ENCODE measurements at regions not wholly inside any gene's neighbourhood (a gene's known extent, or its start where the extent isn't known, plus 50 kb on each side); places are given as distances from the start of the nearest gene placed in this dataset.
"Not testable (repeated sequence)": the region's sequence is repeated elsewhere in the genome, so short reads cannot be mapped to it uniquely, and the experiment has no call there.

GRCh38 chr12:75634244-75635222, 123.1 kb upstream of the KRR1 start:
- DNase-seq: no peak

DNA sequence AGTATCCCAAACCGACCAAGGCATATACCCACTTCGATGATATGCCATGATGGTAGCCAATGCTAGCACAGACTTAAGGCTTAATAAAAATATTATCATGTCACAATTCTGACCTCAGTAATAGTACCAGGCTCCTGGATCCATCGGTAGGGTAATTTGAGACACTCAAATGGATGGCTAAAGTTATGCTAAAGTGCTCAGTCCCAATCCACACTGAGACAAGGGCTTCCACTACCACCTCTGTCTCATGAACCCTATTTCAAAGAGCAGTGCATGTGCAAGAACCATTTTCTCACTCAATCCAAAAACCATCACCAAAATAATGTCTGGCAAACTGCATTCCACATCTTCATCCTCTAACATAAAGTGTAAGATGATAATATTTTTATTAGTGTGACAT, 122.4 kb upstream of the KRR1 start:
- no peak for DNase-seq

- DNase-seq: no peak
Measured at GRCh38 chr12:75632442-75632841, 121.0 kb upstream of the KRR1 start.

DNA sequence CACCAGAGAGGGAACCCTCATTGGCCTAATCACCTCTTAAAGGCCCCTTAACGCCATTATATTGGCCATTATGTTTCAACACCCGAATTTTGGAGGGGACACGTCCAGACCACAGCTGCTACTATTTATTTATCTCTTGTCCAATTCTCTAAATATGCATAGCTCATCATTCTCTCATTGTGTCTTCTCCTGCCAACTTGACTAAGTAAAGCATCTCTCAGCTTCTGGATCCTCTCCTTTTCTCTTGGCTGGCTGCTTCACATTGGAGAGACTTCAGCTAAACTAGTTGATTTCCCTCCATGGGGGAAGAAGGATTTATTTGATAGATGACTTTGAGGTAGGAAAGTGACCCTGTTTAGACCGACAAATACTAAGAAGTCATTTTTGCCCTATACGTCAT, 120.4 kb upstream of the KRR1 start:
- DNase-seq: no peak

GRCh38 chr12:75630091-75630490, 118.7 kb upstream of the KRR1 start:
- no peak for DNase-seq

- DNase-seq: no peak
Measured at GRCh38 chr12:75628916-75629315, 117.5 kb upstream of the KRR1 start.

- DNase-seq: no peak
Measured at GRCh38 chr12:75628511-75628910, 117.1 kb upstream of the KRR1 start.

- DNase-seq: no peak
Measured at GRCh38 chr12:75623631-75624154, 112.3 kb upstream of the KRR1 start.

GRCh38 chr12:75622492-75622891, 111.1 kb upstream of the KRR1 start:
- DNase-seq: no peak

DNA sequence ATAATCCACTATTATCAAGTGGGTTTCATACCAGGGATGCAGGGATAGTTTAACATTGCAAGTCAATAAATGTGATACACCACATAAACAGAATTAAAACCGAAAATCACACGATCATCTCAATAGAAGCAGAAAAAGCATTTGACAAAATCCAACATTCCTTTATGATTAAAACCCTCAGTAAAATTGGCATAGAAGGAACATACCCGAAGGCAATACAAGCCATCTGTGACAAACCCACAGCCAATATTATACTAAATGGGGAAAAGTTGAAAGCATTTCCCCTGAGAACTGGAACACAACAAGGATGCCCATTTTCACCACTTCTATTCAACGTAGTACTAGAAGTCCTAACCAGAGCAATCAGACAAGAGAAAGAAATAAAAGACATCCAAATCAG, 103.0 kb upstream of the KRR1 start:
- not testable (repeated sequence) for DNase-seq

DNA sequence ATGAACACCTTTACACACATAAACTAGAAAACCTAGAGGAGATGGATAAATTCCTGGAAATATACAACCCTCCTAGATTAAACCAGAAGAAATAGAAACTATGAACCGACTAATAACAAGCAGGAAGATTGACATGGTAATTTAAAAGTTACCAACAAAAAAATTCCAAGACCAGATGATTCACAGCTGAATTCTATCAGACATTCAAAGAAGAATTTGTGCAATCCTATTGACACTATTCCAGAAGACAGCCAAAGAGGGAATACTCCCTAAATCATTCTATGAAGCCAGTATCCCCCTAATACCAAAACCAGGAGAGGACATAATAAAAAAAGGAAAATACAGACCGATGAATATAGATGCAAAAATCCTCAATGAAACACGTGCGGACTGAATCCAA, 102.6 kb upstream of the KRR1 start:
- no peak for DNase-seq

DNA sequence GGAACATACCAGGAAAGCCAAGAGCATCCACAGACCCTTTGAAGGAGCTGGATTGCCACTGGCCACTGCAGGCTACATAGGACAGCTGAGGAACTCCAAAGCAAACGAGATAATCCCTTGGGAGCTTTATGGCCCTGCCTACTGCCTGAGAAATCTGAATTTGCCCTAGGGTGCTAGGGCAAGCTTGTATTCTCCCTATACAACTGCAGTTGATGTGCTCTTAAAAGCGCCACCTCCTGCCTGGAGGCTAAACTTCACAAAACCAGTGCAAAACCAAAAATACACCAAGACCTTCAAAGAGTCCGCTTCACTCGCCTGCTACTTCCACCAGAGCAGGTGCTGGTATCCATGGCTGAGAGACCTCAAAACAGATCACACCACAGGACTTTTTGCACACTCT, 99.6 kb upstream of the KRR1 start:
- DNase-seq: no peak

GRCh38 chr12:75606956-75607355, 95.5 kb upstream of the KRR1 start:
- no peak for DNase-seq

DNA sequence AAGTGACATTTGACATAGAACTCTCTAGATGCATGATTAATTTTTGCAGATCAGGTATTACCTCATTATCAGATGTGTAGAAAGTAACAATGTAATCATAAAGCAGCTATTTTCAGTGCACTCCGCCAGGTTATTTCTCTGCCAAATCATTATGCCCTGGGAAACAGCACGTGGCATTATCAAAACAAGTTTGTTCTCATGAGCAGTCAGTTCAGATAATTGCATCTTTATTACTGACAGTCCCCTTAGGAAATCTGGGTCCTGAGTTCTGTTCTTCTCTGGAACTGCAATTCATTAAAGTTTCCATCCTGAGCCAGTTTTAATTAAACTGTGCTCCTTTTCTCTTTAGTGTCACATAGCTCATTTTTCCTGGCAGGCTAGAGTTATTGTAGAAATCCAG, 94.7 kb upstream of the KRR1 start:
- DNase-seq: no peak

DNA sequence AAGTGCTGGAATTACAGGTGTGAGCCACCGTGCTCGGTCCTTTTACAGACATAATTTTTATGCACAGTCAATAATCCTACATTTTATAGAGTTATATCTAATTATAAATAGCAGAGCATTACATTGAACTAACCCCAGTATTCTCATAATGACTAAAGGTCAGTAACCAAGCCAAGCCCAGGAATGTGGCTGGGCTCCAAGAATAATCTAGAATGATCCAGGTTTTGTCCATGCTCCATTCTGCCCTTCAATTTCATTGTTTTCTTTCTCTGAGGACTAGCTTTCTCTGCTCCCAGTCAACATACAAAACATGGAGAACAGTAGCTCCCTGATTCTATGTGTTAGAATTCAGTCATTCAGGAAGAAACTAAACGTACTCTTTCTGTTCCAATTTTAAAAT, 92.1 kb upstream of the KRR1 start:
- DNase-seq: no peak

DNA sequence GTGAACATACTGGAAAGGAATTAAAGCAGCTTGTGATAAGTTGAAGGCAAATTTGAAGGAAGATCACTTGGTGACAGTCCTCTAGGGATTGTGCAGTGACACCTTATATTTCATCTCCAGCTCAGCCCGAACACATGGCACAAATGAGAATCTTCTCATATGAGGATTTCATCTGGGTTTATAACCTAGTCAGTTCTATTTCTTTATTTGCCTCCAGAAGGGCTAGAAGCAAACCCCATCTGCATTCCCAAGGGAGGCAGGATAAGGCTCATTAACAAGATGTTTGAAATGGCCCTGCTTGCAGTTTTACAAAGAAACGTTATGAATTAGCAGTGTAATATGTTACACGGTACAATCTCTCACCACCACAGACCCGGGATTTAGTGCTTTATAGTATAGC, 90.7 kb upstream of the KRR1 start:
- no peak for DNase-seq

GRCh38 chr12:75600146-75600545, 88.7 kb upstream of the KRR1 start:
- no peak for DNase-seq

DNA sequence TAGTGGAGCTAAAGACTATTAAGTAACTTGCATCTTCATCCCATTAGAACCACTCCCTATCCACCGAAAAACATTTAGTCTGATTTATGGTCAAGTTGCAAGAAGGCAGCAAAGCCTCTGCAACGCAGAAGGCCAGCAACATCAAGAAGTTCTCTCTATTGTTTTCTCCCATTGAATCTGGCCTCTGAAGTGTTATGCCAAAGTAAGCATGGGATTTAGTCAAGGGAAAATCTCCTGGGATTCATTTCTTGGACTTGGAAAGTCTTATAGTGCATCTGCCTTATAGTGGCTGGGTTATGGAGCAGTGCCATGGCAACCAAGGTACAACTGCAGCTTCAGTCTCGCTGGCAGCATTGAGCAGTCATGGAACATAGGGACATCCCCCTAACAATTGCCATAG, 87.7 kb upstream of the KRR1 start:
- DNase-seq: no peak

- DNase-seq: no peak
Measured at GRCh38 chr12:75596406-75596805, 85.0 kb upstream of the KRR1 start.

- no peak for DNase-seq
Measured at GRCh38 chr12:75592638-75593335, 81.4 kb upstream of the KRR1 start.

DNA sequence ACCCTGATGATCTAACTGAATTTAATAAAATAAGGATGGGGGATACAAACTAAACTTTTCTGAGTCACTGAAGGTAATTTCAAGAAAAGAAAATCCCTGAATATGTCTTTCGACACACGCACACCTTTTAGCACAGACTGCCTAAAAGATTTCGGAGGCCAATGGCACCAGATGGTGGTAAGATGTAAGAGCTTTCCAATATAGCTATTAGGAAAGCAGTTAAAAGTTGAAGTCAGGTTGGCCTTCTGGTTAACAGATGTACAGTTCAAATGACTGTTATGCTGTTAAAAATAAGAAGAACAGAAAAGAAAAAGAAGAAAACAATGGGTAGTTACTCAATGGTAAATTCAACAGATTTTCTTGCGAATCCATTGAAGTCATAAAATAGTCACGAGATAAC, 80.7 kb upstream of the KRR1 start:
- no peak for DNase-seq

DNA sequence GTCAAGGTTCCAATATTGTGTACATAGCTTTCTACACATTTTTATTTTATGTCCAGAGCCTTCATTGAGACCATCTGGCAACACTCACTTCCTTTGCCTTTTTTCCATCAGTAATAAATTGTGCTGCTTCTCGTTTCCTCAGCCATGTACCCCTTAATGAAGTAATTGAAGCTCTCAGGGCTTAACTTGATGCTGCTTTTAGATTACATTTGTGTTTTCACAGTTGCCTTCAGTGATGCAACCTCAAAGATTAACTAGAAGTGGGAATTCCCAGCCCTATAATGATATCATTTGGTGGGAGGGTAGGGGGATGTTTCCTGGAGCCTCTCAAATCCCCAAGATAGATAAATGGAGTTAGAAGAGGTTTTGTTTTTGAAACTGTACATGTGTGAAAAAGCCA, 80.2 kb upstream of the KRR1 start:
- no peak for DNase-seq

- DNase-seq: no peak
Measured at GRCh38 chr12:75589801-75590200, 78.4 kb upstream of the KRR1 start.
